PC-9 (cell line): ENCODE measurements at regions not wholly inside any gene's neighbourhood (a gene's known extent, or its start where the extent isn't known, plus 50 kb on each side); places are given as distances from the start of the nearest gene placed in this dataset.

ENCODE experiments used
- BruUV-seq: library from RNA; stranded (reverse); fragments of 400-500 nt; replicated peaks from 2 replicates; lab custom pipeline; 2021; lab: Mats Ljungman, UMichigan
- CTCF ChIA-PET: fragments of 300-600 bp; sonication (Branson Sonifier 250); formaldehyde crosslinking; loops from one replicate; lab custom pipeline; 2022; ENCODE audit warnings: antibody characterized with exemption; lab: Charles Lee
- POLR2A ChIA-PET: fragments of 300-600 bp; sonication (Branson Sonifier 250); formaldehyde crosslinking; loops from one replicate; lab custom pipeline; 2022; ENCODE audit warnings: antibody characterized with exemption; ENCODE audit not compliant: unreplicated experiment; lab: Charles Lee
- DNase-seq, 2 experiments: peaks; one replicate each; pipeline versions ENCODE4 v3.0.0 to v3.0.0-alpha.2; 2015 to 2022; ENCODE audit warnings: mixed read lengths in 1 of 2
- H2AFZ ChIP-seq: fragments of 200-600 bp; sonication (generic); 2 replicates; pipeline ENCODE4 v1.8.1; 2017; ENCODE audit warnings: antibody characterized with exemption
- H3F3A ChIP-seq: fragments of 200-600 bp; sonication (generic); 2 replicates; pipeline ENCODE4 v1.8.1; 2017; ENCODE audit warnings: antibody characterized with exemption, mild to moderate bottlenecking, low read depth; ENCODE audit not compliant: insufficient read depth
- H3K27ac ChIP-seq: fragments of 200-600 bp; sonication (generic); 2 replicates; pipeline ENCODE4 v1.6.1; 2016; ENCODE audit warnings: mixed run types
- H3K27me3 ChIP-seq: fragments of 200-600 bp; sonication (generic); 2 replicates; pipeline ENCODE4 v1.6.1; 2016; ENCODE audit warnings: low read depth, mixed run types; ENCODE audit not compliant: insufficient read depth
- H3K36me3 ChIP-seq: fragments of 200-600 bp; sonication (generic); 2 replicates; pipeline ENCODE4 v1.6.1; 2016; ENCODE audit warnings: low read depth, mixed run types
- H3K4me1 ChIP-seq: fragments of 200-600 bp; sonication (generic); replicated peaks from 2 replicates; pipeline ENCODE4 v1.6.1; 2016; ENCODE audit warnings: mixed run types; ENCODE audit not compliant: insufficient read depth
- H3K4me2 ChIP-seq: fragments of 200-600 bp; sonication (generic); 2 replicates; pipeline ENCODE4 v1.6.1; 2017; ENCODE audit warnings: mixed run types
- H3K4me3 ChIP-seq: fragments of 200-600 bp; sonication (generic); 2 replicates; pipeline ENCODE4 v1.6.1; 2016; ENCODE audit warnings: mixed run types
- H3K79me2 ChIP-seq: fragments of 200-600 bp; sonication (generic); 2 replicates; pipeline ENCODE4 v1.6.1; 2017; ENCODE audit warnings: low read depth, mixed run types
- H3K9me2 ChIP-seq: fragments of 200-600 bp; sonication (generic); 2 replicates; pipeline ENCODE4 v1.8.1; 2017; ENCODE audit warnings: mild to moderate bottlenecking; ENCODE audit not compliant: insufficient read depth
- H3K9me3 ChIP-seq: fragments of 200-600 bp; sonication (generic); 2 replicates; pipeline ENCODE4 v1.8.1; 2016; ENCODE audit warnings: low read depth; ENCODE audit not compliant: insufficient read depth
- H4K20me1 ChIP-seq: fragments of 200-600 bp; sonication (generic); 2 replicates; pipeline ENCODE4 v1.8.1; 2017; ENCODE audit not compliant: insufficient read depth
- CTCF ChIP-seq: fragments of 200-600 bp; sonication (generic); conservative IDR thresholded peaks from 2 replicates; pipeline ENCODE4 v1.6.1; 2017; ENCODE audit warnings: mixed run types, antibody characterized with exemption, mild to moderate bottlenecking, moderate library complexity
- EZH2 ChIP-seq: fragments of 200-600 bp; sonication (generic); IDR thresholded peaks from 2 replicates; pipeline ENCODE4 v1.8.0; 2017; ENCODE audit warnings: antibody characterized with exemption, low read depth
- intact Hi-C: fragments of 100-400 bp; cut with micrococcal nuclease; formaldehyde crosslinking; loops from one replicate; pipeline ENCODE4 v1.10.0; 2022; ENCODE audit not compliant: unreplicated experiment

DNA sequence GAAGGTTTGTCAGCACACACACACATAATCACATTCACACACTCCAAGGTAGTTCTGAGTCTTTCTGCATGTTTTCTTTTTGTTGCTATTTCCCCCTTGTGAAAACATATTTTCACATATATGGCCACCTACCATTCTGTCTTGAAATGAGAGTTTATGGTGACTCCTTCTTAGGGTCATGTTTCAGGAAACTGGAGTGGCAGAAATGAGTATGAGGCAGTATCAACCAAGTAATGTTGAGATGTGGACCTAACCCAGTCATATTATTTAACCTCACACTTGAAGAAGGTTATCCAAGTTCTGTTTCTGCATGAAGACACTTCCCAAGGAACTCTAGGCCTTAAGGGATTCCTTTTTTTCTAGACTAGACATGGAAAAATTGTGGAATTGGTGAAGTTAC lies 481.4 kb downstream of the ETS1 start:
- Histone ChIP-seq H3K9me2 (no peaks in the 10 kb centered on the region), H3K4me1 (no peaks in the 10 kb centered on the region), H3K9me3 (no peaks in the 10 kb centered on the region), H4K20me1 (no peaks in the 10 kb centered on the region), H2AFZ (no peak overlapping the region), H3F3A (no peaks in the 10 kb centered on the region), H3K27me3 (no peaks in the 10 kb centered on the region), H3K36me3 (no peaks in the 10 kb centered on the region), H3K4me3 (no peak overlapping the region), H3K27ac (no peak overlapping the region), H3K4me2 (no peak overlapping the region), H3K79me2 (no peaks in the 10 kb centered on the region)
- DNase-seq: no peak
- no TSS peak for BruUV-seq
- POLR2A ChIA-PET: no interaction called here
- TF ChIP-seq CTCF: no peak
- no peak for TF ChIP-seq EZH2
- CTCF ChIA-PET: no interaction called here
- intact Hi-C loops: no loop called here

DNA sequence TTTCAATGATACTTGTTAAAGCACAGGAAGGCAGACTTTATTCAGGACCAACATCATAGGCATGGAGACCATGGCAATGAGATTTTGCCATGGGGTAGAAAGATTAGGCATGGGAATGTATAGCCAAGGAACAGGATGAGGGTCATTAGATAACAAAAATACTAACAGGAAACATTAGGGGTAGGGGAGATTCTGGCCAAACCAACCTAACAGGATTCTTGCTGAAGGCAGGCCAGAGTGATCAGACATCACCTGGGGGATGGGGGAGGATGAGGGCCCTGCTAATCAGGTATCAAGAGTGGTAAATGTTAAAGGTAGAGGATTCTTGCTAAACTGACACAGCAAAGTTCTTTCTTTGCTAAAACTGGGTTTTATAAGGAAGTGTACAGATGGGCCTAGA lies 481.8 kb downstream of the ETS1 start:
- intact Hi-C loops: no loop called here
- ChIA-PET POLR2A (no interaction called here), CTCF (no interaction called here)
- TF ChIP-seq CTCF (no peak), EZH2 (no peak)
- Histone ChIP-seq H3K27me3 (no peaks in the 10 kb centered on the region), H3K36me3 (no peaks in the 10 kb centered on the region), H3K4me3 (no peak overlapping the region), H2AFZ (no peak overlapping the region), H3F3A (no peaks in the 10 kb centered on the region), H3K79me2 (no peaks in the 10 kb centered on the region), H3K27ac (no peak overlapping the region), H3K4me1 (no peaks in the 10 kb centered on the region), H4K20me1 (no peaks in the 10 kb centered on the region), H3K9me2 (no peaks in the 10 kb centered on the region), H3K4me2 (no peak overlapping the region), H3K9me3 (no peaks in the 10 kb centered on the region)
- DNase-seq: no peak
- no TSS peak for BruUV-seq

DNA sequence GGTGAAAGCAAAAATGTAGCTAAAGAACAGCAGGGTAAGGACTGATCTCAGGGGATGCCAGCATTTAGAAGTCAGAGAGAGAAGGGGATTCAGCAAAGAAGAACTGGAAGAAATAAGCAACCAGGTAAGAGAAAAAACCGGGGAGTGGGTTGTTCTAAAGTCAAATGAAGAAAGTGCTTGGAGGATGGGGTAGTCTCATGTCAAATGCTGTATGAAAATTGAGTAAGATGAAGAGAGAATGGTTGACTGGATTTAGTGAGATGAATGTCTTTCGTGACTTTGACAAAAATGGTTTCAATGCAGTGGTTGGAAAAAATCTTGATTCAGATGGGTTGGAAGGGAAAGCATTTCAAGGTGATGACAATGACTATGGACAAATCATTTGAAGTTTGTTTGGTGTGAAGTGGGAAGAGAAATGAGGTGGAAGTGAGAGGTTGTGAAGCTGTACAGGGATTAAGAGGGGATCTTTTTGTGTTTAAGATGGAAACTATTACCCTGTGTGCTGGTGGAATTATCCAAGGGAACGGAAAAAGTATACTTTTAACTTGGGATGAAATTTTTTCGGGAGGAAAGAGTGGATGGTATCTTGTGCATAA lies 484.0 kb downstream of the ETS1 start:
- Histone ChIP-seq H3K27me3 (no peaks in the 10 kb centered on the region), H2AFZ (no peak overlapping the region; the same call in 1 of the 2 replicates), H3K27ac (no peak overlapping the region), H3K9me3 (no peaks in the 10 kb centered on the region), H3K4me3 (no peak overlapping the region), H4K20me1 (no peaks in the 10 kb centered on the region), H3F3A (no peaks in the 10 kb centered on the region), H3K36me3 (no peaks in the 10 kb centered on the region), H3K9me2 (no peaks in the 10 kb centered on the region), H3K79me2 (no peaks in the 10 kb centered on the region), H3K4me2 (no peak overlapping the region), H3K4me1 (no peaks in the 10 kb centered on the region)
- intact Hi-C loops: no loop called here
- POLR2A ChIA-PET: no interaction called here
- DNase-seq: no peak
- CTCF ChIA-PET: no interaction called here
- TF ChIP-seq EZH2 (no peak), CTCF (no peak)
- no TSS peak for BruUV-seq
